Activated T-cell treated with anti-CD3 and anti-CD28 coated beads, Interleukin-2, amount 50 U/mL, for 24 hours (primary cell): ENCODE measurements at regions not wholly inside any gene's neighbourhood (a gene's known extent, or its start where the extent isn't known, plus 50 kb on each side); places are given as distances from the start of the nearest gene placed in this dataset.

Source experiments
- DNase-seq: peaks from one replicate; pipeline ENCODE4 v3.0.0-alpha.2; 2020
- H3K27ac Mint-ChIP-seq: 2 replicates; pipeline ENCODE4 v1.8.0; 2020; ENCODE audit warnings: mild to moderate bottlenecking, mixed read lengths
- H3K27me3 Mint-ChIP-seq: 2 replicates; pipeline ENCODE4 v1.8.0; 2020; ENCODE audit warnings: mixed read lengths
- H3K36me3 Mint-ChIP-seq: 2 replicates; pipeline ENCODE4 v1.8.0; 2020; ENCODE audit warnings: low read depth, mixed read lengths
- H3K4me1 Mint-ChIP-seq: 2 replicates; pipeline ENCODE4 v1.8.0; 2020; ENCODE audit warnings: low read depth, mixed read lengths
- H3K4me3 Mint-ChIP-seq: 2 replicates; pipeline ENCODE4 v1.8.0; 2020; ENCODE audit warnings: mild to moderate bottlenecking, moderate library complexity, mixed read lengths
- H3K9me3 Mint-ChIP-seq: 2 replicates; pipeline ENCODE4 v1.8.0; 2020; ENCODE audit warnings: mixed read lengths

- H3K4me3 Mint-ChIP-seq: no peak overlapping the region
Measured at GRCh38 chr9:126093771-126094170, 232.9 kb upstream of the MVB12B start.

DNA sequence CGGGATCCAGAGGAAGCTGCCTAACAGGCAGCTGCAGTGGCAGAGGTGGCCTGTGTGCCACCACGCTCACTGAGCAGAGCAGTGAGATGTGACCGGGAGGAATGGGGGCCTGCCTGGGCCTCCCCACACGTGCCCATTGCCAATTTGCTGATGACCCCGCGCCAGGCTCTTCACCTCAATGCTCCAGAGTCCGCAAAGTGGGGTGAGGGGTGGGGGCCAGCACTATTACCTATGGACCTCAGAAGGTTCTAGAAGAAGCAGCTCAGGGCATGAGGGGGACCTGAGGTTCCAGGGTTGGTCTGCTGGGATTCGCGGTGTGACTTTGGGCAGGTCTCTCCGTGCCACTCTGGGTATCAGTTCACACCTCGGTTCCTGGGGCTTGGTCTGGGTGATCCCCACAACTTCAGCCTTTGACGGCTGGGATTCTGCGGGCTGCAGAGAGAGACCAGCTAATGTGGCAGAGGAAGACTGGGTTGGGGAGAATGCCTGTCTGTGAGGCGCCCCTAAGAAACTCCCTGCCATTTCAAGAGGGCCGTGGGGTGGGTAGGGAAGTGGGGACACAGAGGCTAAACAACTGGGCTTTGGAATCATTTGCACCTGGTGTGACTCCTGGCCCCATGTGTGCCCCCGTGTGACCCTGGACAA is 231.0 kb upstream of the MVB12B start:
- no peak overlapping the region for H3K27ac Mint-ChIP-seq
- peaks cover 12% of the 10 kb centered on the region for H3K27me3 Mint-ChIP-seq
- no peak overlapping the region for H3K4me3 Mint-ChIP-seq
- no peaks in the 10 kb centered on the region for H3K4me1 Mint-ChIP-seq
- no peaks in the 10 kb centered on the region for H3K9me3 Mint-ChIP-seq
- DNase-seq: no peak
- H3K36me3 Mint-ChIP-seq: no peaks in the 10 kb centered on the region

More at GRCh38 chr9:126093771-126094170, 232.9 kb upstream of the MVB12B start:
- peaks cover 5% of the 10 kb centered on the region for H3K27me3 Mint-ChIP-seq
- H3K9me3 Mint-ChIP-seq: no peaks in the 10 kb centered on the region
- H3K4me1 Mint-ChIP-seq: no peaks in the 10 kb centered on the region
- no peak for DNase-seq
- H3K36me3 Mint-ChIP-seq: no peaks in the 10 kb centered on the region
- no peak overlapping the region for H3K27ac Mint-ChIP-seq

GRCh38 chr9:126096340-126096739 is 230.3 kb upstream of the MVB12B start:
- no peak for DNase-seq
- no peaks in the 10 kb centered on the region for H3K36me3 Mint-ChIP-seq
- no peaks in the 10 kb centered on the region for H3K9me3 Mint-ChIP-seq
- no peak overlapping the region for H3K4me3 Mint-ChIP-seq
- H3K27me3 Mint-ChIP-seq: peaks cover 12% of the 10 kb centered on the region
- no peaks in the 10 kb centered on the region for H3K4me1 Mint-ChIP-seq
- H3K27ac Mint-ChIP-seq: no peak overlapping the region

DNA sequence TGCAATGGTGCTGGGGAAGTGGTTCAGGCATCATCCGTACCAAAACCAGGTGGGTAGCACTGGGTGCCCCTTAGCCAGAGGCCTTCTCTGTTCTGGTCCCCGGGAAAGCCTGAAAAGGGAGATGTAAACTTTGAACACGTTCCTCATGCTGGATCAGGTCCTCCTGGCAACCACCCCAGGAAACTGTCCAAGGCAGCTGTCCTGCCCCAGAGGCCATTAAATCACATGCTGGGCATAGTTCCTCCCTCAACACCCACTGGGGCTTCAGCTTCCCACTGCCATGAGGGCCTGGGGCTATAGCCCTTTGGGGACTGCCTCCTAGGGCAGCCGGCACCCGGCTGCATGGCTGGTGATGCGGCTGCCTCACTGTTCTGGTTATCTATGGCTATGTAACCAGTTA is 228.9 kb upstream of the MVB12B start:
- Mint-ChIP-seq H3K9me3 (no peaks in the 10 kb centered on the region), H3K36me3 (no peaks in the 10 kb centered on the region), H3K27me3 (peaks cover 7% of the 10 kb centered on the region), H3K4me1 (no peaks in the 10 kb centered on the region), H3K27ac (no peak overlapping the region), H3K4me3 (no peak overlapping the region)
- no peak for DNase-seq

DNA sequence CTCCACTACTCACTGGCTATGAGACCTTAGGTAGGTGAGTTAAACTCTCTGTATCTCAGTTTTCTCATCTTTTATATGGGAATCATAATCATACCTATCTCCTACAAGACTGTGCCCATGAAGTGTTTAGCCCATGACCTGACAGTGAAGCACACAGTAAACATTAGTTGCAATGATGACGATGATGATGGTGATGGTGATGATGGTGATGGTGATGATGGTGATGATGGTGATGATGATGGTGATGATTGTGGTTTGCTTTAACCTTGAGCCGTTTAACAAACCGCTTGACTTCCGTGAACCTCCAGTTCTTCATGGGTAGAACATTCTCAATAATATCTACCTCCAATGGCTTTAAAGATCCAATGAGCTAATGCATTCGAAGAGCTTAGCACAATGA is 220.2 kb upstream of the MVB12B start:
- H3K27ac Mint-ChIP-seq: no peak overlapping the region
- H3K4me3 Mint-ChIP-seq: no peak overlapping the region
- H3K4me1 Mint-ChIP-seq: no peaks in the 10 kb centered on the region
- H3K27me3 Mint-ChIP-seq: peaks cover 29% of the 10 kb centered on the region
- no peaks in the 10 kb centered on the region for H3K9me3 Mint-ChIP-seq
- no peaks in the 10 kb centered on the region for H3K36me3 Mint-ChIP-seq
- DNase-seq: no peak

GRCh38 chr9:126107693-126108092 is 218.9 kb upstream of the MVB12B start:
- DNase-seq: no peak
- H3K4me3 Mint-ChIP-seq: no peak overlapping the region
- H3K27ac Mint-ChIP-seq: no peak overlapping the region
- H3K36me3 Mint-ChIP-seq: no peaks in the 10 kb centered on the region
- no peaks in the 10 kb centered on the region for H3K9me3 Mint-ChIP-seq
- H3K4me1 Mint-ChIP-seq: no peaks in the 10 kb centered on the region
- H3K27me3 Mint-ChIP-seq: peaks cover 30% of the 10 kb centered on the region

GRCh38 chr9:126108240-126108639 is 218.4 kb upstream of the MVB12B start:
- Mint-ChIP-seq H3K4me1 (no peaks in the 10 kb centered on the region), H3K27ac (no peak overlapping the region), H3K36me3 (no peaks in the 10 kb centered on the region), H3K4me3 (no peak overlapping the region), H3K27me3 (peaks cover 25% of the 10 kb centered on the region), H3K9me3 (no peaks in the 10 kb centered on the region)
- no peak for DNase-seq

GRCh38 chr9:126109575-126109974 is 217.1 kb upstream of the MVB12B start:
- Mint-ChIP-seq H3K4me1 (no peaks in the 10 kb centered on the region), H3K27me3 (peaks cover 27% of the 10 kb centered on the region), H3K27ac (no peak overlapping the region), H3K9me3 (no peaks in the 10 kb centered on the region), H3K4me3 (no peak overlapping the region), H3K36me3 (no peaks in the 10 kb centered on the region)
- no peak for DNase-seq

- Mint-ChIP-seq H3K36me3 (no peaks in the 10 kb centered on the region), H3K27ac (no peak overlapping the region), H3K9me3 (no peaks in the 10 kb centered on the region), H3K4me1 (no peaks in the 10 kb centered on the region), H3K4me3 (no peak overlapping the region), H3K27me3 (peaks cover 22% of the 10 kb centered on the region)
- no peak for DNase-seq
Measured at GRCh38 chr9:126111556-126111955, 215.1 kb upstream of the MVB12B start.

GRCh38 chr9:126112135-126112720 is 214.4 kb upstream of the MVB12B start:
- H3K9me3 Mint-ChIP-seq: no peaks in the 10 kb centered on the region
- H3K27ac Mint-ChIP-seq: no peak overlapping the region
- H3K4me3 Mint-ChIP-seq: no peak overlapping the region
- DNase-seq: no peak
- no peaks in the 10 kb centered on the region for H3K4me1 Mint-ChIP-seq
- H3K36me3 Mint-ChIP-seq: no peaks in the 10 kb centered on the region
- H3K27me3 Mint-ChIP-seq: peaks cover 26% of the 10 kb centered on the region

GRCh38 chr9:126113176-126113575 is 213.5 kb upstream of the MVB12B start:
- H3K36me3 Mint-ChIP-seq: no peaks in the 10 kb centered on the region
- peaks cover 34% of the 10 kb centered on the region for H3K27me3 Mint-ChIP-seq
- no peaks in the 10 kb centered on the region for H3K9me3 Mint-ChIP-seq
- DNase-seq: no peak
- no peak overlapping the region for H3K4me3 Mint-ChIP-seq
- H3K27ac Mint-ChIP-seq: no peak overlapping the region
- H3K4me1 Mint-ChIP-seq: no peaks in the 10 kb centered on the region

DNA sequence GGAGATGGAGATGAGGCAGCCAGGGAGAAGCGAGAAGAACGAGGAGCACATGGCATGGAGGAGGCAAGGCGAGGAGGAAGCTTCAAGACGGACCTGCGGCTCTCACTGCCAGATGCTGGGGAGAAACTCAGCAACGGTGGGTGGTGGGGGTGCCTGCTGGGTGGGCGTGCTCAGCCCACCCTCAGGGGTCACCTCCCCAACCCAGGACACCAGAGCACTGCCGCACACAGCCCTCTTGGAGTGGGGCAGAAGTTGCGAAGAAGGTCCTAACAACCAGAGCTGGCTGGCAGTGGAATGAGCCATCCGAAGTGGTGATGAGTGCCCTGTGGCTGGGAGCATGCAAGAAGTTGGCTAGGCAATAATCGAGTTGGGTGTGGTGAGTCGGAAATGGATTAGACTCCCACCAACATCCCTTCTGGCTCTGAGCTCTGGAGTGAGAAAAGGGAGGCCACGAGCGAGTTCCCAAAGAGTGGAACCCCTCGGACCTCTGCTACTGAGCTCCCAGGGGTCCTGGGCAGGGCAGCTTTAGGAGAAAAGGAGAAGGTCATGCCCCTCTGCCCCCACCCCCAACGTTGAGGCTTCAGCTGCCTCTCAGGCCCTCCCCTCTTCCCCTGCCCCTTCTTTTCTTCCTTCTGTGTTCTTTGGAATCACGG is 212.7 kb upstream of the MVB12B start:
- peaks cover 28% of the 10 kb centered on the region for H3K27me3 Mint-ChIP-seq
- DNase-seq: no peak
- no peak overlapping the region for H3K27ac Mint-ChIP-seq
- H3K9me3 Mint-ChIP-seq: no peaks in the 10 kb centered on the region
- no peaks in the 10 kb centered on the region for H3K36me3 Mint-ChIP-seq
- no peaks in the 10 kb centered on the region for H3K4me1 Mint-ChIP-seq
- H3K4me3 Mint-ChIP-seq: no peak overlapping the region

DNA sequence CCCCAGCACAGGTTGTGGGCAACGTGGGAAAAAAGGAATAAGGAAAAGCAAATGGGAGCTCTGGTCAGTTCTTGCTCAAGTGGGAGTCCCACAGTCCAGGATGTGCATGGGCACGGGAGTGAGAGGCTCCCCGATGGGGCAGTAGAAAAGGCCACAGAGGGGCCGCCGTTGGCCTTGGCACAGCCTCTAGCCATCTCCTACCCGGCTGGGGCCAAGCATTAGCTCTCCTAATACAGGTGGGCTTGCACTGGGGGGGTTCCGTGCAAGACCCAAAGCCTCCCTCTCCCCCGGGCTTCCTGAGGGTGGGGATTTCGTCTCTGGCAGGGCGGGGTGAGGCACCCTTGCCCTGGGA is 212.2 kb upstream of the MVB12B start:
- Mint-ChIP-seq H3K4me1 (no peaks in the 10 kb centered on the region), H3K27ac (no peak overlapping the region), H3K9me3 (no peaks in the 10 kb centered on the region), H3K27me3 (peaks cover 28% of the 10 kb centered on the region), H3K36me3 (no peaks in the 10 kb centered on the region), H3K4me3 (no peak overlapping the region)
- no peak for DNase-seq

DNA sequence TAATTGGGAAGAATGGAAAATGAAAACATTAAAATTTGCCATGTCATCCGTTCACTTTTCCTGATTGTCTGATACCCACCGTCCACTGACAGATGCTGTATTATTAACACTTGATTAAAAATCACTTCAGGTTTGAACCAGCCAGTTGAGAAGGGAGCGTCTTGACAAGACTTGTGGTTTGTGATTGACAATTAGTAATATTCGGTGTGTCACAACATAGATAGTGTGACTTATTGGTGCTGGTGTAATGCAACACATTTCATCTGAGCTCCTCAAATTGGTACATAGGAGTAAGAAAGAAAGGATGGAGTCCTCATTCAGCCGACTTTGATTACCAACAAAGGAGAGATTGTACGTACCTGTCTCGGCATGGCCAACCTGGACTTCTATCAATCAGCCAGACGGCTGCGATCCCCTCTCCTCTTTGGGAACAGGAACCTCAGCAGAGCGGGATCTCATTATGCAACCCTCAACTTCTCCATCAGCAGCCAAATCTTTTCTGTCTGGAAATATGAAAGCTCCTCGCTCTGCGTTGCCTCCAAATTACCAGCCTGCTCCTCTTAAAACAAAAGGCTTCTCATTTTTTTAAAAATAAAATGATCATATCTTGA is 211.7 kb upstream of the MVB12B start:
- Mint-ChIP-seq H3K27ac (no peak overlapping the region), H3K4me1 (no peaks in the 10 kb centered on the region), H3K4me3 (no peak overlapping the region), H3K9me3 (no peaks in the 10 kb centered on the region), H3K36me3 (no peaks in the 10 kb centered on the region), H3K27me3 (peaks cover 28% of the 10 kb centered on the region)
- DNase-seq: no peak
